ENCODE measurements at regions not wholly inside any gene's neighbourhood (a gene's known extent, or its start where the extent isn't known, plus 50 kb on each side); places are given as distances from the start of the nearest gene placed in this dataset.

DNA sequence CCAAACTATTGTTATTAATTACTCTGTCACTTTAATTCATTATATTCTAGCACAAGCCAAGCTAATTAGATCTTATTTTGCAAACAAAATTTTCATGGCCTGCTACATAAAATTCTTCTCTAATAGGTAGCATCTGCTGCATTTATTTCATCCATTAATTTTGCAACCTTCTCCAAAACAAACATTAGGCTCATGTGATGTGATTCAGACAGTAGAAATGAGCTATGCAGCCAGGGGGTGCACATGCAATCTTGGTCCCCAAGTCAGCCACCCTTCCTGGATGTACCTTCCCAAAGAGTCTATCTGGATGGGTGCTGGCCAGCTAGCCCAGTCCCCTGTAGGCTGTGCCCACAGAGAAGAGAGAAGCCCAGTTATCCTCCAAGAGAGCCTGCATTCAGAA is 242.1 kb upstream of the OSR1 start:
- DNase-seq (ENCODE audit: low spot score) = no peak

DNA sequence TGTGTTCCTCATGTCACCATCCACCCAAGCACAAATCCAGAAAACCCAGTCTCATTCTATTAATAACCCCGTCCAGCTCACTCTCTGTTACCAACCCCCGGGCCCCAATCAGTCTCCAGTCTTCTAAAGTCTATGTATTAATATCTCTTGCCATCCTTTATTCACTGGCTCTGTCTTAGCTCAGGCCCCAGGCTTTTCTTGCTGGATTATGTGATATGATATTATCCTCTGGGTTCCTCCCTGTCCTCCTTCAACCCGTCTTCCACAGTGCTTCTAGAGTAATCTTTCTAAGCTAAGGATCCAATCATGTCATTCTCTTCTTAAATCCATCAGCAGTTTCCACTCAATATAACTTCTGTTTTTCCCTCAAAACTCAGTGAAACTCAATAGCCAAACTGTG is 240.5 kb upstream of the OSR1 start:
- DNase-seq (ENCODE audit: low spot score) = no peak

DNA sequence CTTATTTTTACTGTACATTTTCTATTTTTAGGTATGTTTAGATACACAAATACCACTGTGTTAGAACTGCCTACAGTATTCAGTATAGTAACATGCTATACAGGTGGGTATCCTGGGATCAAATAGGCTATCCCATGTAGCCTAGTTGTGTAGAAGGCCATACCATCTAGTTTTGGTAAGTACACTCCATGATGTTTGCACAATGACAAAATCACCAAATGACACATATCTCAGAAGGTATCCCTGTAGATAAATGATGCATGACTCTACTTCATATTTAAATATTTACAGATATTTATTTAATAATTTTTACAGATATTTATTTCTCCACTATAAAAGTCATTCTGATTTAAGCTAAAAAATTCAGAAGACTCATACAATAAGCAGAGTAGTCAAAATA is 233.8 kb upstream of the OSR1 start:
- DNase-seq (ENCODE audit: low spot score) = no peak

DNA sequence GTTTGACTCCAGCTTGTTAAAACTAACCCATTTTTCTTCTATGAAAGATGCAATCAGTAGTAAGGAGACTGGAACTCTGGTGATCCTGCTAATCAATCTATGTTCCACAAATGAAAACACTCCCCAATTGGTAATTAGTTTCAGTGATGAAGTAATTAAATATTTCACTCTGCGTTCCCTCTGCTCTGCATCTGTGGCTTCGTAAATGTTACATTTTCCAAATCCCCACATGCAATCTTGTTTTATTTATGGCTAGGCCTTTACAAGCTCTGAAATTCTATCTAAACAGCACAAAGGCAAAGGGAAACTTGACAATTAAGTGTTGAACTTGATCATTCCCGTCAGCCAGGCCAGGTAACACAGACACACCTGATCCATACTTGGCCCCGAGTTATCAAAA is 231.4 kb upstream of the OSR1 start:
- DNase-seq (ENCODE audit: low spot score) = no peak

DNA sequence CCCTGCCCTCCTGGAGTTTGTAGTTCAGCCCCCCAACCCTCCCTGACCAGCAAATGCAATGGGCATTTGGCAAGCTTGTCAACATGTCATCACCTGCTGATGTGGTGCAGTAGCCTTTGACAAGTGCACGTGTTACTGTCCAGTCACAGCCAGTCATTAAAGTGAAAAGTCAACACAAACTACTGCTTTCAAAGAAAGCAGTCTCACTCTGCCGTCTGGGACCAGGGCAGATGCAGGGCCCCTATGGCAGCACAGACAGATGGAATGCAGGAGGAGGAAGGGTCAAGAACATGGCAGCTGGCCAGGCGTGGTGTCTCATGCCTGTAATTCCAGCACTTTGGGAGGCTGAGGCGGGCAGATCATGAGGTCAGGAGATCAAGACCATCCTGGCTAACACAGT is 222.4 kb upstream of the OSR1 start:
- DNase-seq (ENCODE audit: low spot score) = no peak

- DNase-seq (ENCODE audit: low spot score) = no peak
Measured at GRCh38 chr2:19580264-19580663, 221.8 kb upstream of the OSR1 start.

DNA sequence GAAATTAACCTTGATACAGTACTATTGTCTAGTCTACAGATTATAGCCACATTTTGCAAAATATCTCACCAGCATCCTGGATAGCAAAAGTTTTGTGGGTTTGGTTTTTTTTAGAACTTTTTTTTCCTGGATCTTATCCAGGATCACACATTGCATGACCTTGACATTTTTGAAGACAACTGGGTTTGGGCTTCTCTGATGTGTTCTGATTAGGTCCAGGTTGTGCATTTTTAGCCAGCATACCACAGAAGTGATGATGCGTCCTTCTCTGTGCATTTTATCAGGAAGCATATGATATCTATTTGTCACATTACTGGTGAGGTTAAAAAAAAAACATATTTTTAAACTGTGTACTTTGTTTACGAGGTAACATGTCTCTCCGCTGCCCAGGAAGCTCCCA is 221.0 kb upstream of the OSR1 start:
- no peak for DNase-seq (ENCODE audit: low spot score)

- no peak for DNase-seq (ENCODE audit: low spot score)
Measured at GRCh38 chr2:19577723-19578122, 219.3 kb upstream of the OSR1 start.

GRCh38 chr2:19576411-19576810 is 218.0 kb upstream of the OSR1 start:
- no peak for DNase-seq (ENCODE audit: low spot score)

- no peak for DNase-seq (ENCODE audit: low spot score)
Measured at GRCh38 chr2:19575641-19576040, 217.2 kb upstream of the OSR1 start.

GRCh38 chr2:19574778-19575260 is 216.4 kb upstream of the OSR1 start:
- no peak for DNase-seq (ENCODE audit: low spot score)

DNA sequence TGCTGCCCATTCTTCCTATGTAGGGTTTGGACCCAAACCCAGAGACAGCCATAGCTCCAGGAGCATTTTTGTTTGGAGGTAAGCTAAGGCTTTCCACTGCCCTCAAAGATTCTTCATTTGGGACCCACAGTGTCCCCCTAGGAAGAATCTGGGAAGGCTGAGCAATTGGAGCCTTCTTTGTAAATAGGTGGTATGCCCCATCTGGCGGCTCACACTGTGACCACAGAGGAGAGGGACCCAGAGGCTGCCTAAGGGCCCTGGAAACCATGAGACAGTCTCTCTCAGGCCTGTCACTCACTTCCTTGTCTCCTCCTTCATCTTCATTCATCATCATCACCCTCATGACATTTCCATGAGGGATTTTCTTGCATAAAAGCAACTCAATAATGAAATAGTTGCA is 215.4 kb upstream of the OSR1 start:
- DNase-seq (ENCODE audit: low spot score) = no peak

DNA sequence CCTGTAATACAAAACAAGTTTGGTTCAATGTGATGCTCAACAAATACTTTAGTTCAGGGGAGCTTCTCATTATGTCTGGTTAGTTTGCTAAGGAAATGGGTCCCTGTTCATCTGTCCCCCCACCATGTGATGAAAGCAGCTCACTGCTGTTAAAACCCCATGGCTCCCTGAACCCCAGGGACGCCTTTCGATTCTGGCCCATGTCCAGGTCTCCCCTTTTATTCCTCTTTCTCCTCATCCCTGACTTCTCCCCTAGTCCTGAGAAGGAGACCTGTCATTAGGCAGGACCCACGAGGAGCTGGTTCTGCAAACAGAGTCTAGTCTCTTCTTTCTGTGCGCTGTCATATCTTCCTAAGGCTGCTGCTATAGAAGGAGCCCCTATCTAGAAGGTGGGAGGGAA is 213.3 kb upstream of the OSR1 start:
- no peak for DNase-seq (ENCODE audit: low spot score)

DNA sequence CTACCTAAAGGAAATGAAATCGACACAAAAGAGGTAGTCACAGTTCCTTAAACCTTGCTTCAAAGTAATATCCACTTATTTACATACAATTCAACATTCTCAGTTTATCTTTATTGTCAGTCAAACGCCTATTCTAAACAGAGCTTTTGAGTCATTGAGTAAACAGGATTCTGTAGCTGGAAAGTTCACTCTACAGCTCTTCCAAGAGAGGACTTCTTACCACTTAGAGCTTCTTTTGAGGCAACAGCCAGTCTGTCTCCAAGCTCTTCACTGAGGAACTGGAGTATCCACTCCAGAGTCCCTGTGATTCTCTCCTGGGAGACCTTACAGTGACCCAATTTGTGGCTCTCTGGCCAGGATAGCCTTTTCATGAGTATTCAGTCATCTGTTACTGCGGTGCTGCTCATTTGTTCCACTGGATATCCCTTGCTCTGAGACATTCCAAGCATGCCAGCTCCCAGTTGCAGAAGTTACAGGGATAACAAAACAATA is 210.9 kb upstream of the OSR1 start:
- no peak for DNase-seq (ENCODE audit: low spot score)

GRCh38 chr2:19568809-19569208 is 210.4 kb upstream of the OSR1 start:
- DNase-seq (ENCODE audit: low spot score) = no peak

DNA sequence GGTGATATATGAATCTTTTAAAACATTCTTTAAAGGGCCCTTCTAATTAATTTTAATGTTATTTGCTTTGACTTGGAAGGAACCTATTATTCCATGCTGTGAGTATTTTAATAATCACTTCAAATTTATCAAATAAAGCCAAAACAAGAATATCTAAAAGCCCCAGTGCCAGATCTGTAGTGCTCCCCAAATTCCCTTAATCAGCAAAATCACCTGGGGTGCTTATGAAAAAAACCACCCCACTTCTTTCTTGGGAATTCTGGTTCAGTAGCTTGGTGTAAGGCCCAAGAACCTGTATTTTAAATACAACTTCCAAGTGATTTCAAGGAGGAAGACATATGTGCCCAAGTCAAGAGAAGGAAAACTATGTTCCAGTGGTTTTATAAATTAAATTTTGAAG is 202.4 kb upstream of the OSR1 start:
- no peak for DNase-seq (ENCODE audit: low spot score)

- DNase-seq (ENCODE audit: low spot score) = peak; percentile 7
Measured at GRCh38 chr2:19559596-19560240, 201.3 kb upstream of the OSR1 start.

- no peak for DNase-seq (ENCODE audit: low spot score)
Measured at GRCh38 chr2:19556648-19557047, 198.2 kb upstream of the OSR1 start.

DNA sequence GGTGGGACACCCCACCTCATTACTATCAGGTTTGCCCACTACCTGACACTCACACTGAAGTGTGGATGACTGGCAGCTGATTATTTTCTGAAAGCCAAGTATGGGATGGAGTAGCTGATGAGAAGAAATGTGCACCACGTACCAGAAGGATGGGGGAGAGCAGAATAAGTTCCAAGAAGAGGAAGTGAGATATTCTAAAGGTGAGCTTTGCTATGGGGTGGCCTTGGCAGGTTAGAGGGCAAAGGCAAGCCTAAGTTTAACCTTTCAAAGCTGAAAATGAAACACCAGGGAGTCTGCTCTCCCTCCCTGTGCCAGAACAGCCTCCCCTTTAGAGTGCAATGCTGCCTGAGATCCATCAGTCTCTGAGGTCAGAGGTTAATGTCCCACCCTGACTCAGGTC is 196.1 kb upstream of the OSR1 start:
- DNase-seq (ENCODE audit: low spot score) = no peak

DNA sequence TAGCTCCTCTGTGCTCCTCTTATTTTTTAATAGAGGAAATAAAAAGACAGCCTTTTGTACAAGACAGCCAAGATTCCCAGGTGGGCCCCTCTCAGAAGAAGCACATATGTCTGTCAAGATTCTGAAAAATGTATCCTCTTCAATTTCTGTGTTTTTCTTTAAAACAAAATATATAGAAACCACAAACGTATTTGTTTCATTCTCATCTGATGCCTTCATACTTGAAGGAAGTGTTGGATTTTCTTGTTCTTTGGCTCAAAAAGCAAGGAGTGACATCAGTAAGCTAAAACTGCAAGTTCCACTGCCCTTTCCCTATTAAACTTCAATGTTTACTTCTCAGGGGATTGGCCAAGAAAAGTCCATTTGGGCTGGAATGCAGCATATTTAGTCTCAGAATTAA is 193.8 kb upstream of the OSR1 start:
- DNase-seq (ENCODE audit: low spot score) = no peak

- DNase-seq (ENCODE audit: low spot score) = no peak
Measured at GRCh38 chr2:19550750-19551149, 192.3 kb upstream of the OSR1 start.

- no peak for DNase-seq (ENCODE audit: low spot score)
Measured at GRCh38 chr2:19549821-19550220, 191.4 kb upstream of the OSR1 start.

DNA sequence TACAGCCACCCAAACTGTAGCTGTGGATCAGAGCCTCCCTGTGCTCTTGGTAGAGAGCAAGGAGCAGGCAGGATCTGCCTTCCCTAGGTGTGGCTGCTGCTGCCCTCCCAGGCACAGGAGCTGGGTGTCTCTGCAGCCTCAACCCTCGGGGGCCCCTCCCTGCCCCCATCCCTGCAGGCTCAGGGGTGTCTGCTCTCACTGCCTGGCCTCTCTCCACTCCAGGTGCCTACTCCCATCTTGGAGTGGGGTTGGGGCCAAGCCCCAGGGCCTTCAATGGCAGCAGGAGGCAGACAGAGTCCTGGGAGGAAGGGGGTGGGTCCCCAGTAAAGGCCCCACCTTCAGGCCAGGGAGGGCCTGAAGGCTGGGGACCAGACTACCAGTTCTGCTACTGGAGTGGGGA is 189.7 kb upstream of the OSR1 start:
- DNase-seq (ENCODE audit: low spot score) = no peak

- DNase-seq (ENCODE audit: low spot score) = no peak
Measured at GRCh38 chr2:19547321-19547720, 188.9 kb upstream of the OSR1 start.

DNA sequence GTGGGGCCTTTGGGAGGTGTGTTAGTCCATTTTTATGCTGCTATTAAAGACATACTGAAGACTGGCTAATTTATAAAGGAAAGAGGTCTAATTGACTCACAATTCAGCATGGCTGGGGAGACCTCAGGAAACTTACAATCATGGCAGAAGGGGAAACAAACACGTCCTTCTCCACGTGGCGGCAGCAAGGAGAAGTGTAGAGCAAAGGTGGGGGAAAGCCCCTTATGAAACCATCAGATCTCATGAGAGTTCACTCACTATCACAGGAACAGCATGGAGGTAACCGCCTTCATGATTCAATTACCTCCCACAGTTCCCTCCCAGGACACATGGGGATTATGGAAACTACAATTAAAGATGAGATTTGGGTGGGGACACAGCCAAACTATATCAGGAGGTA is 187.1 kb upstream of the OSR1 start:
- DNase-seq (ENCODE audit: low spot score) = no peak

Data from CD4-positive, alpha-beta T cell treated with Interleukin-6 at 100 ng/mL for 8 hours (primary cell).